Esophagus mucosa (tissue), 1 donor: ENCODE measurements at regions not wholly inside any gene's neighbourhood (a gene's known extent, or its start where the extent isn't known, plus 50 kb on each side); places are given as distances from the start of the nearest gene placed in this dataset.
A peak's percentile ranks its signal among the peaks of the same experiment; 100 is the strongest.

Experiments
- ATAC-seq: fragments of 200-7000 bp; cut with Tn5 transposase; one replicate; pipeline ENCODE4 v1.9.1; 2020
- donor health status: DM: yes; HTN: yes; CAD: no.

GRCh38 chr2:221314786-221315185 lies 257.3 kb downstream of the EPHA4 start:
- no peak for ATAC-seq

DNA sequence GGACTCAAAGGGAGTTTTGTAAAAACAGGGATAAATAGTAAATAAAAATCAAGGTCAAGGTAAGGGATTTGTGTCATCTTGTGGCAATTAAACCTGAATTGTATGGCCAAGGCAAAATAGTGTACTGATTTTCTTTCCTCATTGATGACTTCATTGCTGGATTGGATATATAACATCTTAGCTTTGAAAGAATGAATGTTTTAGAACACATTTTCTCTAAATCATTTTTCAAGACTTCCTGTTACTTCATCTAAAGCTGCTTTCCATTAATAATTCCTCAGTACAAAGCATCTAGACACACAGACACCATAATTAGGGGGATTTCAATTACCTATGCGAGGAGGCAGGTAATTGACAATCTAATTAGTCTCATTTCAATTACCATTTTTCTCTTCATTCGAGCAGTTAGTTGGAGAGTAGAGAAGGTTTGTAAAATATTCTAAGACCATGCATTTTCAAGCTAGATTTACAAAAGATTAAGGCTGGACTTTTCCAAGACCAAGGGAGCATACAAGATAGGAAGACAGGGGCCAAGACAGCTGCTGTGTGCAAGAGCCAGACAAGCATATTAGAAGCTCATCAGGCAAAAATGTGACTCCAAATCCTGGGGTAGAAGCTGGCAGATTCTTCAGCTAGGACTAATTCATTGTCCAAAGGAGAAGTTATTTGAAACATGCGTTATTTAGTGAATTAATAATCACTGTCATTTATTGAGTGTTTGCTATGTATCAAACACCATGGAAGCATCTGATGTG lies 253.6 kb downstream of the EPHA4 start:
- no peak for ATAC-seq

- ATAC-seq = no peak
These were observed 249.4 kb downstream of the EPHA4 start for GRCh38 chr2:221322741-221323140.

DNA sequence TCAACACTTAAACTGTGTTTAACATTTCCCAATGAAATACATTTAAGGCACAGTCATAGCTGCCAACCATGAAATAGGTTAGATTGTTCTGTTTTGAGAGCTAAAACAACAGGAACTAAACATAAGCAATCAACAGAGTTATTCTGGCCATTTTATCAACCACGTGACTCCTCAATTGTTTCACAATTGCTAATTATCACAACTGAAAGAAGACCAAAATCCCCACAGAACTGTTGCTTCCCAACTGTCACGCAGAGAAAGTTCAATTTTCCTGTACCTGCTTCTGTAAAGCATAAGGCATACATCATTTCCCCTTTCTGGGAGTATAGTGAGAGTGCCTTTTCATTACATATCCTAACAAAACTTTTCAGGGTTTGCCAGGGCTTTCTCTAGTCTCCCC lies 248.6 kb downstream of the EPHA4 start:
- ATAC-seq = no peak

DNA sequence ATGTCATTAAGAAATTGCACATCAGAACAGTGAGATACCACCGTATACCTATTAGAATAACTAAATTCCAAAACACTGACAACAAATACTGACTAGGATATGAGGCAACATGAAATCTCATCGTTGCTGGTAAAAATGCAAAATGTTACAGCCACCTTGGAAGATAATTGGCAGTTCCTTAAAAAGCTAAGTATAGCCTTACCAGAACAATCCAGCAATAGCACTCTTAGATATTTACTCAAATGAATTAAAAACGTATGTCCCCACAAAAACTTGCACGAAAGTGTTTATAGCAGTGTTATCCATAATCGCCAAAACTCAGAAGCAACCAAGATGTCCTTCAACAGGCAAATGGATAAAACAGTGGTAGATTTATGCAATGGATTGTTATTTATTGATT lies 241.7 kb downstream of the EPHA4 start:
- ATAC-seq = no peak

- no peak for ATAC-seq
These were observed 237.5 kb downstream of the EPHA4 start for GRCh38 chr2:221334481-221335218.

DNA sequence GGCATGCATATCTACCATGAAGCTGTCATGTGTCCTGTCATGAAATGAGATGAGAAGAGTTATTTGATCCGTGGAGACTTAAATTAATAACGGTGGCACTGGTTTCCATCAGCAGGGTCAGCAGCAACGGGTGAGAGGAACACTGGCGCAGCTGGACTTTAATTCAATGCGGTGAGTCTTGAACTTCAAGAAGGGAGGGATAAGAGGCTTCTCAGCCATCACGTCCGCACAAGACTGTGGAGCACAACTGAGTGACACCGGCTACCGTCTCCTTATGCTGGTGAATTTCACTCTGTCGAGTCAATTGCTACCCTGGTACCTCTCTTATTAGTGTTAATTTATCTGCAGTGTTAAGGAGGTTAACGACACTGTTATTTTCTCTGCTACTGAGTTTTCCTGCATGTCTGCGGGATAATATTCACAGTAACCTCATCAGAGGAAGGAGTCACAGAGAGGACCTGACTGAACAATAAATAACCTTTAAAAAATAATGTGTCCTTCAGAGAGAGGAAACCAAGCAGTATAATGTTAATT lies 236.8 kb downstream of the EPHA4 start:
- ATAC-seq = no peak

- no peak for ATAC-seq
These were observed 235.1 kb downstream of the EPHA4 start for GRCh38 chr2:221336967-221337366.

GRCh38 chr2:221337957-221338685 lies 234.0 kb downstream of the EPHA4 start:
- ATAC-seq = no peak

GRCh38 chr2:221342388-221342787 lies 229.7 kb downstream of the EPHA4 start:
- ATAC-seq = no peak

GRCh38 chr2:221343524-221343923 lies 228.6 kb downstream of the EPHA4 start:
- ATAC-seq = no peak

- no peak for ATAC-seq
These were observed 226.6 kb downstream of the EPHA4 start for GRCh38 chr2:221345516-221345915.

DNA sequence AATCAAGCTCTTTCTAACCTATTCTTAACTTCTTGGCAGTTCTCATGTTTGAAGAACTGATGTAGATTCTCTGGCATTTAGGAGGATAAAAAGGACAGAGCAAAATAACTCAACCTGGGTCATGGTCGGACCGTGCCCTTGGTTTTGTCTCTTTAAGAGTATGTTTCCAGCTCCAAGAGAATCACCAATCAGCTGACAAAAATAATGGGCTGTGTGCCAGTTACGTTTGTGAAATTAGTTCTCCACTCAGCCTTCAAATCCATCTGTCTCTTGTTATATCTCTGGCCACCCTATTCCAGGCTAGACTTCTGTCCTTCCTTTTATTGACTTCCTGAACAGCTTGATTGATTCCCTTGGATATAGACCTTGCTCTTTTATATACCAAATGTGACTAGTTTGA lies 225.7 kb downstream of the EPHA4 start:
- no peak for ATAC-seq

GRCh38 chr2:221347471-221347870 lies 224.6 kb downstream of the EPHA4 start:
- ATAC-seq = peak; percentile 93

DNA sequence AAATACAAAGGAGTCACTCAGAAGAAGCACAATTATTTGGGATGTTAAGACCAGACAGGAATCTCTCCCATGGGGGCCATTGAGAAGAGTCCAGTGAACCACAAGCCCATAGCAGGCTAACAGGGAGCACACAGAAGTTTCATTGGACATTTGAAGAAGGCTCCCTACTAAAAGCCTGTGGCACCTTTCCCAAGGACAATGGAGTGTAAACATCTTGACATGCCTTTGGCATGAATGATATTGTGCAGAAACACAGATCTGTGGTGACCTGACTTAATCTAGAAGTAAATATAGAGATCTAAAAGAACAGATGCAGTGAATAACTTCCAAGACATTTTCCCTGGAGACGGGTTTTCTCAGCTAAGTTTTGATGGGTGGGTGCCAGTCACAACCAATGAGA lies 221.5 kb downstream of the EPHA4 start:
- no peak for ATAC-seq

DNA sequence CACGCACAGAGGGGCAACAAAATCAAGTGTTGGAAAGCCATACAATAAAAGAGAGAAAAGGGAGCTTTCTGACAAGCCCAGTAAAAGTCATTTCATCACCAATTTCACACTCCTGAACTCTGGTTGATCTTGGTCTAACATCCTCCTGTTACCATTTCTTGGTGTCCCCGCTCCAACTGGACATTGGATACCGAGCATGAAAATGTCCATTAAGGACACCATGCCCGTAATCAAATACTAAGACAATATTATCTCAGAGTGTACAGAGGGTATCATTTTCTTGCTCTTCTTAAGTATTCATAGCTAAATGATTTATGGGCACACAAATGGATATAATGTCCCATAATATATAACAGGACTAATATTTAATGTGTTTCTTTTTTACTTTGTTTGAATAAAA lies 218.9 kb downstream of the EPHA4 start:
- no peak for ATAC-seq

- ATAC-seq = no peak
These were observed 211.8 kb downstream of the EPHA4 start for GRCh38 chr2:221360312-221360711.

DNA sequence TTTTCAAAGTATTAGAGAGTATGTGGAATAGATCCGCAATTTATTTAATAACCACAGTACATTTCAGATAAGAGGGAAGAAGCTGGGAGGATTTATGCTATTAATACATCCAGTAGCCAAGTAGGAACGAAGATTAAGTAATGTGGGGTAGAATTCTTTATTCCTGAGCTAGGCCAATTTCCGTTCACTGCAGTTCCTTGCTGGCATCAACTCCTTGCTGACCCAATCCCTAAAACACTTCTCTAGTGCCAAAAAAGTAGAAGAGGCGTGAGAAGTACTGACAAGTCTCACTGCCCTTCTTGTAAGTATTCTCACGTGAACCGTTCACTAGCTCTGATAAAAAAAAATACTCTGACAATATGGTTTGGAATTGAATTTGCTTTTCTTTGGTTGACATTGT lies 211.4 kb downstream of the EPHA4 start:
- no peak for ATAC-seq

DNA sequence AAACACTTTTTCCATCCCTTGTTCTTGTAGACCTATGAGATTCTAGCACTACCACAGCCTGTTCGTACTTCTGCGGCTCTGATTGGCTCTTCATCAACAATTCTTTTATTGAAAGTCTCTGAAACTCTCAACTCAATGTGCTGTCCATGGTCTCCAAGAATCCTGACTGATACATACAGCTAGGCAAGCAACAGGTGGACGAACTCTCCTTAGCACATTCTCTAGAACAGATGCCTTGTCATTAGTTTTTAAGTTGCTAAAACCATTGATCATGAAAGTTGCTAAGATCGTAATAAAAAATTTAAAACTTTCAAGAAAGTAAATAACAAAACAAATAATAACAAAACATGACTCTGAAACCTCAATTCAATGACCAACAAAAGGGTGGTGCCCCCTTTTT lies 210.5 kb downstream of the EPHA4 start:
- no peak for ATAC-seq

DNA sequence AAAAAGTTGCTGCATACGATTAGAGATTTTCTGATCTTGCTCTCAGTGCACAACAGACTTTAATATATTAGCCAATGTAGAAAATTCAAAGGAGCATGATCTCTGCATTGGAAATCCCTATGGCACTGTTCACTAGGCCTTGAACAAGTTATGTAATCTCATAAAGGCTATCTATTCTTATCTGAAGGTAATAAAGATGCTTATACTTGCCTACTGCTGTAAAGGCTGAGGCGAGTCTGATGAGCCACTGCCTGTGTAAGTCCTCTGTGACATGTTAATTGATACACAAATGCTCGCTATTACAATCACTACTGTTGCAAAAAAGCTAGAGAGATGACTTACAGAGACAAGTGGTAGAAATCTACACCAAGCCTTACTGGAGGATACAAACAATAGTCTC lies 207.4 kb downstream of the EPHA4 start:
- ATAC-seq = no peak
